ENCODE measurements at regions not wholly inside any gene's neighbourhood (a gene's known extent, or its start where the extent isn't known, plus 50 kb on each side); places are given as distances from the start of the nearest gene placed in this dataset.

GRCh38 chr16:50436271-50436670 lies 67.5 kb upstream of the BRD7 start:
- no peak for TF ChIP-seq CTCF (conservative IDR thresholded peaks at IDR 0.05; ENCODE audit: low read depth, low read length)
- TF ChIP-seq EZH2phosphoT487 (IDR thresholded peaks at IDR 0.05; ENCODE audit: borderline replicate concordance, low read length): no peak
- TF ChIP-seq EZH2 (IDR thresholded peaks at IDR 0.05; ENCODE audit: low read length, unreplicated experiment): no peak
